NCI-H1417 (cell line): ENCODE measurements at regions not wholly inside any gene's neighbourhood (a gene's known extent, or its start where the extent isn't known, plus 50 kb on each side); places are given as distances from the start of the nearest gene placed in this dataset.
"Not testable (repeated sequence)": the region's sequence is repeated elsewhere in the genome, so short reads cannot be mapped to it uniquely, and the experiment has no call there.

ENCODE experiments used
- DNase-seq, 3 experiments: peaks; one replicate each; lab custom pipeline; 2025; lab: John Stamatoyannopoulos, UW

DNA sequence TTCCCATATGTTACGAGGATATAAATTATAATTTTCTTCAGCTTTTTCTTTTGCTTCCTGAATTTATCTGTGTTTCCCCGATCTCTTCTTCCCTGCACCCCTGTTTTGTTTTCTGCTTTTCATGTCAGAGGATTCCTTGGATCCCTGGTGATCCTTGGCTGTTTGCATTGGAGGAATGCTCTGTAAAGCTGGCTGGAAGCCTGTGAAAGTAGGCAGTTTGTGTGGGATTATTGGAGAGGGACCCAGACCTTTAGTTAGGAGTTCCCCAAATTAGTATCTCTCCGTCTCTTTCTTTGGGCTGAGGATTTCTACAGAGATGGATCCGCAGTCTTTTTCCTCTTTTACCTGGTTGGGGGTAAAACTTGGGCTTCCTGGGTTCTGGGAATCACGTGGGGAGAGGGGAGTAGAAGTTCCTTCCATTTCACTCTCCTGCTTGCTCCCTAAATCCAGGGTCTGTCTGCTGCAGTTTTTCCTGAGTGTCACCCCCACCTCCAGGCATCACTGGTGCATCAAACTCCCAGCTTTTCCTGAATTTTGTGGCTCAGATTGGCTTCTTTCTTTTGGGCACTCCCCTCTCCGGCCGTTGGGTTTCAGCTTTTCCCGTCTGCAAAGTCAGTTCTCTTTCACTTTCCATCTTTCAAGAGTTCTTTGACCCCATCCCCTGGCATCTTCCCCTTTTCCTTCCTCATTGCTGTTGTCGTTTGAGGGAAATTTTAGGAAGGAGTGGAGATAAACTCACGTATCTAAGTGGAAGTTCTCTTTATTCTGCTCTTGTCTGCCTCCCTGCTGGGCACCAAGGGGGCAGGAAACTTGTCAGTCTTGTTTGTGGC lies 79.1 kb upstream of the ALX4 start:
- DNase-seq = no peak

DNA sequence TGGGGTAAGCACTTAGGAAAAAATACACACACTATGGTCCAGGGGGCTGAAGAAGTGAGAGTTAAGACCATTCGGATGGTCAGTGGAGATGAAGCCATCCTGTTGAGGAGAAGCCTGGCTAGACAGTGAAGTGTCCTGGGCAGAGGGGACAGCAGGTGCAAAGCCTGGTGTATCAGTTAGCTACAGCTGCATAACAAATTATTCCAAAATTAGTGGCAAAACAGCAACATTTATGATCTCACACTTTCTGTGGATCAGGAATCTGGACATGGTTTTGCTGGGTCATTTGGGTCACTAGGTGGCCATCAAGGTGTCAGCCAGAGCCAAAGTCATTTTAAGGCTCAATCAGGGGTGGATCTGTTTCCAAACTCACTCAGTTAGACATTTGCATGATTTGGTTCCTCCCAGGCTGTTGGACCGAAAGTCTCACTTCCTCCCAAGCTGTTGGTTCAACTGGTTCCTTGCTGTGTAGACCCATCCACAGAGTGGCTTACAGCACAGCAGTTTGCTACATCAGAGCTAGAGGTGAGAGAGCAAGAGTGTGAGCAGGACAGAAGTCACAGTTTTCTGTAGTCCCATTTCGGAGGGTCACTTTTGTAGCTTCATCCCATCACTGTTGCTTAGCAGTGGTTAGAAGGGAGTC lies 80.1 kb upstream of the ALX4 start:
- no peak for DNase-seq

DNA sequence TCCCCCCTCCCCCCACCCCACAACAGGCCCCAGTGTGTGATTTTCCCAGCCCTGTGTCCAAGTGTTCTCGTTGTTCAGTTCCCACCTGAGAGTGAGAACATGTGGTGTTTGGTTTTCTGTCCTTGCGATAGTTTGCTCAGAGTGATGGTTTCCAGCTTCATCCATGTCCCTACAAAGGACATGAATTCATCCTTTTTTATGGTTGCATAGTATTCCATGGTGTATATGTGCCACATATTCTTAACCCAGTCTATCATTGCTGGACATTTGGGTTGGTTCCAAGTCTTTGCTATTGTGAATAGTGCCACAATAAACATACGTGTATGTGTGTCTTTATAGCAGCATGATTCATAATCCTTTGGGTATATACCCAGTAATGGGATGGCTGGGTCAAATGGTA lies 81.1 kb upstream of the ALX4 start:
- not testable (repeated sequence) for DNase-seq

DNA sequence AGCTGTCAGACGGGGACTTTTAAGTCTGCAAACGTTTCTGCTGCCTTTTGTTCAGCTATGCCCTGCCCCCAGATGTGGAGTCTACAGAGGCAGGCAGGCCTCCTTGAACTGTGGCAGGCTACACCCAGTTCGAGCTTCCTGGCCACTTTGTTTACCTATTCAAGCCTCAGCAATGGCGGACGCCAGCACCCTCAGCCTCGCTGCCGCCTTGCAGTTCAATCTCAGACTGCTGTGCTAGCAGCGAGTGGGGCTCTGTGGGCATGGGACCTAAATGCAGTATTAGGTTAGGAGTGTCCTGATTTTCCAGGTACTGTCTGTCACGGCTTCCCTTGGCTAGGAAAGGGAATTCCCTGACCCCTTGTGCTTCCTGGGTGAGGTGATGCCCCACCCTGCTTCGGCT lies 86.8 kb upstream of the ALX4 start:
- not testable (repeated sequence) for DNase-seq

DNA sequence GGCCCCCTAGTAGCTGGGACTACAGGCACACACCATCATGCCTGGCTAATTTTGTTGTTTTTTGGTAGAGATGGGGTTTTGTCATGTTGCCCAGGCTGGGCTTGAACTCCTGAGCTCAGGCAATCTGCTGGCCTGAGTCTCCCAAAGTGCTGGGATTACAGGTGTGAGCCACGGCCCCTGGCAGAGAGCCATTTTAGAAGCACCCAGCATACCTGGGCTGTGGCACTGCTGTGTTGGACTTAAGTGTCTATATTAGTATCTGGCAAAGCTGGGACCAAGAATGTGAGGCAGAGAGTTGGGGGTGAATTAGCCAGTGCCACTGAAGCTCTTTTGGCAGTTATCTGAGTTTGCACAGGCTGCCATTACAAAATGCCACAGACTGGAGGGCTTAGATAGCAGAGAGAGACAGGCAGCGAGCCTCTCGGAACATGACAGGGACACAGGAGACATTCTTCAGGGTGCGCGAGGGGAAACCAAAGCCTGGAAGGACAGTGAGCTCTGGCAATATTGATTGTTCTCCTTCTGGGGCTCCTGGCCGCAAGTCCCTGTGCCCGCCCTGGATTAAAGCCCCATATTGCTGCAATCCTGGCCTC lies 87.7 kb upstream of the ALX4 start:
- no peak for DNase-seq

DNA sequence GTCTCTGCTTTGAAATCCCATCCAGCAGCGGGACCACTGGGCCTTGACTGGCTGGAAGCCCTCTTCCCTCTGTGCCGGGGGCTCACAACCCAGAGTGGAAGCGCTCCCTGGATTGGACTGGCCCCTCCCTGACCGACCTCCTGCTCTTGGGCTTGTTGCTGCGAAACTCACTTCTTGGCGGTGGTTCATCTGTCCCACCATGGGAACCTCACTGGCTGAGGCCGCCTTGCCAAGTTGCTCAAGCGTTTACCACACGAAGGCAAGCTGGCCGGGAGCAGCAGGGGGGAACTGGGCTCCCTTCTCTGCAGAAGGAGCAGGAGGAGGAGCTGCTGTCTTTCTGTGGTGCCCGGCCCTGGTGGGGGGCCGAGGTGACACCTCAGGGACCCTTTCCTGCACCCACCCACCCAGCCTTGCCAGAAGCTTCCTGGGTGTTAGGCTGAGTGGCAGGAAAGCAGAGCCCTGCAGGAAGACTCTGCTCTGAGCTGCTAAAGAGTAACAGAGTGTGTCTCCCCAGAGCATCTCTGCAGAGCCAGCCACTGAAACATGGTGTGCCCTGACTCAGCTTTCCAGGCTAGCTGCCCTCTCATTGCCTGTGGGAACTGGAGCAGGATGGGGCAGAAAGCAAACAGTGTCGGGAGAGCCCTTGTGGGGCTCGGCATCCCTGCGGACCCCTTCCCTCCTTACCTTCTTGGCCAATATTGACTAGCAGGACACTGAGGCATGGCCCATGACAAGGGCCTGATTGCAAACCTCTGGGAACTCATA lies 88.5 kb upstream of the ALX4 start:
- DNase-seq = no peak

DNA sequence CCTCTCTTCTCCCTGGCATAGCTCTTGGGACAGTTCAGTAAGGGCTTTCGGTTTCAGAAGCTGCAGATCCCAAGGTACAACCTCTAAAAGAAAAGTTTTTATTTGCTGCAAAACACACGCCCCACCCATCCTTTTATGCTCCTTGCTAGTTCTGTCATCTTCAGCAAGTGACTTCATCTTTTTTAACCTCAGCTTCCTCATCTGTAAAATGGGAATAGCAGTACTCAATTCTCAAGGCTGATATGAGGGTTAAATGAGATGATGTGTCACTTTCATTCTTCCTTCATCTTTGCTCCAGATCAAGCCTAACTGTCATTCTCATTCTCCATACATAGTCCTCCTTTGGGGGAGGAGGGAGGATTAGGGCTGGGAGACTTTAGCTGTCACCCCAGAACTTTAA lies 90.0 kb upstream of the ALX4 start:
- DNase-seq = no peak

DNA sequence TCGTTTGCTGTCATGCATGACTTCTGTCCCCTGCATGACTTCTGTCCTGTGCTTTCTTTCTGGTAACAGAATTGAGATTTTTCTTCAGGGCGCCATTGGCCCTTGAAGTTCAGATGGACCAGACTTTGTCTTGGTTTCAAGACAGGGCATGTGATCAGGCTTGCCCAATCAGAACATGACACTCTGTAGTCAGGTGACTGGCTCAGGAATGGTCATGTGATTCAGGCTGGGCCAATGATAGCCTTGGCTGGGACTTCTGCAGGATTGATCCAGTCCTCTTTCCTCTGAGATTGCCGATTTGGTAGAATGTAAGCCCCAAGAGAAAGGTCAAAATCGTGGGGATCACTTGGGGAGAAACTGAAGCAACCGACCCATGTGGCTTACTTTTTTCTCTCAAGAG lies 90.5 kb upstream of the ALX4 start:
- DNase-seq = no peak

DNA sequence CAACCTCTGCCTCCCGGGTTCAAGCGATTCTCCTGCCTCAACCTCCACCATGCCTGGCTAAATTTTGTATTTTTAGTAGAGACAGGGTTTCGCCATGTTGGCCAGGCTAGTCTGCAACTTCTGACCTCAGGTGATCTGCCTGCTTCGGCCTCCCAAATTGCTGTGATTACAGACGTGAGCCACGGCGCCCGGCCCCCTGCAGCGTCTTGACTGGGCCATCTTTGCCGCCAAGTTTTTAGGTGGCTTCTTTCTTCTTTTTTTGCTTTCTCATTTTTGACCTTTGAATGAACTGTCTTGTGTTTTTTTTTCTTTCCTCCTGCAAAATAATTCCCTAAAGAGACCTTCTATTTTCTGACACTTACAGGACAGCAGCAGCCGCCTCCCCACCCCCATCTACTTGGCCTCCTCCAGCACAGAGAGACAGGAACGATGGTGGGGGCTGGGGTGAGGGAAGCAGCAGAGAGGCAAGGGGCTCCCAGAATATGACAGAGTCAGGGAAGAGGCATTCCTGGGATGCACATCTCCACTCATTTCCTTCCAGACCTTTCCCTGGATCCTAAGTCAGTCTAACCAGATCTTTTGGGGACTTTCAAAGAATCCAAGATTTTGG lies 92.6 kb upstream of the ALX4 start:
- no peak for DNase-seq

DNA sequence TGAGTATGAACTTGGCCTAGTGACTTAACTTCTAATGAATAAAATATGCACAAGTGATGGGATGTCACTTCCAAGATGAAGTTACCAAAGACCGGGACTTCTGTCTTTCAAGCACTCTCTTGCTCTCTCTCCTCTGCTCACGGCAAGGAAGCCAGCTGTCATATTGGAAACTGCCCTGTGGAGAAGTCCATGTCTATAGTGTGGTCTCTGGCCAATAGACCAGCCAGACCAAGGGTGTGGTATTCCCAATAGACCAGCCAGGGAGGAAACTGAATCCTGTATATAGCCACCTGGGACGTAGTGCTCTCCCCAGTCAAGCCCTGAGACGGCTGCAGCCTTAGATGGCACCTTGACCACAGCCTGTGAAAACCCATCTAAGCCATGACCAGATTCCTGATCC lies 93.2 kb upstream of the ALX4 start:
- DNase-seq = no peak

DNA sequence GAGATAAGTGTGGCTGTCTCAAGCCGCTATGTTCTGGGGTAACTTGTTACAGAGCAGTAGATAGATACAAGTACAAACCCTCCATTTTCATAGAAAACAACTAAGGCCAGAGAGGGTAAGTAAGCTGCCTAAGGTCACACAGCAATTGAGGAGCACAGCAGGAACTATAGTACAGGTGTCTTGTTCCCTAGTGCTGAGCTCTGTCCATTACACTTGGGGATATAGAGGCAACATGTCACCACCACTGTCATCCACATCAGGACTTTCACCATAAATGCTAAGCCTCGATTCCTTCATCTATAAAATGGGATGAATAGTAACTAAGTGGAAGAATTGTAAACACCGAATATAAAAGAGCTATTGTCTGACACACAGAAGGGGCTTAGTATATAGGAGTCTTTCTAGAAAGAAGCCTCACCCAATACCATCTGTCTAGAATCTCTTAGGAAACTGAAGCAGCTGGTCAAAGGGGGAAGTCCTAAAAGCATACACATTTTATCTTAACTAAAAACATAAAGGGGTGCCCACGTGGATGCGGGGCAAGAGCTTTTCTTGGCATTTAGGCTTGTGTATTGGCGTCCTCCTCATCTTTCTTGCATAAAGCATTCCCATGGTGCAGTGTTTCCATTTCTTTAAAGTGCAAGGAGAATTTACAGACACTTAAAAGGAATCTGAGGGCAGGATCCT lies 93.8 kb upstream of the ALX4 start:
- DNase-seq = no peak

DNA sequence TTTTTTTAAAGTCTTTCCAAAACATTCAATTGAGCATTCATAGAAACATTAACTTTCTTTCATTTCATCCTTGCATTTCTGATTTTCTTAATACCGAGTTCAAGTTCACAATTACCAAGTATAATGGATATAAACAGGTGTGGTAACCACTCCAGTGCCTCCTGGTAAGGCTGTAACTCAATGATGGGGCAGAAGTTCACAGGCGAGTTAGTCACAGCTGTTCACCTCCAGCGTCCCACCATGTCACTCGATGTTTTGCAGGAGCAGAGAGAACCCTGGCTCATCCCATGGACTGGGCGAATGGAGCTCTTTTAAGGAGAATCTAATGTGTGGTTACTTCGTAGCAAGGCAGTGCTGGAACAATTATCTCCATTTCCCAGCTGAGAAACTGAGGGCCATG lies 94.4 kb upstream of the ALX4 start:
- DNase-seq = no peak

DNA sequence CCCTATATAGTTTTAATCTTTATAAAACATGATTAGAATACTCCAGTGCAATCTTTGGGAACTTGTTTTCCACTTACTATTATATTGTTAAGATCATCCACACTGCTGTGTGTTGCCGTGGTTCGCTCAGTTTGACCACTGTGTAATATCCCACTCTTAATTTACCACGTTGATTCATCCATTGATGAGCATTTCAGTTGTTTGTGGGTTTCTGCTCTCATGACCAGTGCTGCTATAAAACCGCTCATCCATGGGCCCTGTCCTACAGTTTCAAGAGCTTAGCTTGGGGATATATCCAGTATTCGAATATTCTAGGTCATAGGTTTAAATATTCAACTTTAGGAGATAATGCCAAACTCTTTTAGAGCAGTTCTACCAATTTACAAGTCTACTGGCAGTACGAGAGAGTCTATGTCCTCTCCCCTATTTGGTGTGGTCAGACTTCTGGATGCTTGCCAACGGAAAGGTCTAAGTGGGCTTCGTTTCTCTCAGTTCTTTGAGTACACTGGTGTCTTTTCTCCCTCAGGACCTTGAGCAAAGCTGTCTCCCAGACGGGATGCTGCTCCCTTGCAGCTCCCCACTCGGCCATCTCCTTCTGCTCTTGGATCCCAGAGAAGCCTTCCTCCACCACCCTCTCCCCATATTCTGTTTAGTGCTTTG lies 94.9 kb upstream of the ALX4 start:
- DNase-seq = no peak

DNA sequence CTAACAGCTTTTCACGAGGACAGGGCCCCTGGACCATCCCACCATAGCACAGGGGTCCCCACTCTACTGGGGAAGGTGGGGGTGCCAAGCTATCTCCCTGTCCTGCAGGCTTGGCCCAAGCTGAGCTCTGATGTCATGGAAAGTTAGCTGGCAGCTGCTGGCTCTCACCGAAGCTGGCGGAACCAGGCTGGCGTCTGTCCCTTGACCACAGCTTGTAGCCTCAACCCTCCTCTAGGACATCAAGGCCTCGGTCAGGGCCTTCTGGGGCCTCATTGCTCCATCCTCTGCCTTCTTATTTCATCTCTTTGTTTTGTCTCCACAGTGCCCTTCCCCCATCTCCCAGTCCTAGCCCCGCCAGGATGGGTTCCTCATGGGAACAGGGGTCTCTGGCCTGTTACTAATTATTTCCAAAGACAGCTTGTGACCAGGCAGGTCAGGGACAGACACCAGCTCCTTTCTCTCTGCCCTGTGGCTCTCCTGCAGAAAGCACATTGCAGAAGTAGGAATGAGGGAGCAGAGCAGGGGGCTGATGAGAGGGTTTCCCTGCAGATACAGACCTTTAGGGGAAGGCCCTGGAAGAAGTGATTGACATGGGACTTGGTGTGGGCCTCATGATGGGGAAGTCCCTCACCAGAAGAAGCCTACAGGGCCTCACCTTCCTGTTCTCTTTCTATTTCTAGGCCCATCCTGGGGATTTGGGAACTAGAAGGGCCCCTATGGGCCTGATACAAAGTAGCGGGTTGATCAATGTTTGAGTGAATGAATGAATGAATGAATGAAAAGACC lies 97.5 kb upstream of the ALX4 start:
- no peak for DNase-seq

DNA sequence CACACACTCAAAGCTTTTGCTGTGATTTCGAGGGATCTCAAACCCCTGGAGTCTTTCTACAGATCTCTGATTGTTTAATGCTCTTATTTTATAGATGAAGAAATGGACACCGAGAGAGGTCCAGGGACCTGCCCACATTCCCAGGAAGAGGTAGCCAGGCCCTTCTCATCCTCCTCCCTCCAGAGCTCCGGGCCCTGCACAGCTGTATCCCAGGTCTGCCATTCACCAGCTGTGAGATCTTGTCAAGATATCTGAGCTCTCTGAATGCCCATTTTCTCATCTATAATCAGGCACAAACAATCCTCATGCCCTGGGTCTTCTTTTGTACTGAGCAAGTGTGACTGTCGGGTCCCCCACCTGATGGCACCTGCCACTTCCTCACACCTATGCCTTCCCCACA lies 98.2 kb upstream of the ALX4 start:
- no peak for DNase-seq

DNA sequence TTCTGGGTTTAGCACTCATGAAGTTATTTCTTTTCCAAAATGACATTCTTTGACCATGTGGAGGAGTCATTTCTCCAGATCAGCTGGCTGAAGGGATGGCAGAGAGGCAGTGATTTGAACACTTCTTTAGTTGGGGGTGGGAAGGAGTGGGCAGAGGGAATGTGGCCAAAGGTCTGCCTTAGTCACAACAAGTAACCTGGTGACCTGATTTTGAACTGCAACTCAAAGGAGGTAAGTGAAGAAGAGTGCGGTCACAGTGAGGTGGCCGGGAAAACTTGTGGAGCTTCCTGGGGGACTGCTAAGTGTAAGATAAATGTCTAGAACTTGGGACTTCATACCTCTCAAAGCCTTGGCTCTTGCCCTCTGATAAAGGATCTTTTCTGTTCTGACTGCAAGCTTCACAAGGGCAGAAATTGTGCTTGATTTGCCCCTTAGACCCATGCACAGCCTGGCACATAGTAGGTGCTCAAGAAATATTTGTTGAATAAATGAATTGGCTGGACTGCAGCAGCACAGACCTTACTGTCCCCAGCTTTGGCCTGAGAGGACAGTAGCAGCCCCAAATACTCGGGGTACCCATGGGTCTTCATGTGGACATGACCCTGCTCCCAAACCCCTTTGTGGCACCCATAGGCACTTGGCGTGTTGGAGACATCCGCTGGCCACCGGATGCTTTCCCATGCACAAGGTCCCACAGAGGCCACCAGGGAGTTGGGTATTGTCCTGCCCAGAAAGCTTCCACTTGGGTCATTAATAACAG lies 99.0 kb upstream of the ALX4 start:
- DNase-seq = no peak

DNA sequence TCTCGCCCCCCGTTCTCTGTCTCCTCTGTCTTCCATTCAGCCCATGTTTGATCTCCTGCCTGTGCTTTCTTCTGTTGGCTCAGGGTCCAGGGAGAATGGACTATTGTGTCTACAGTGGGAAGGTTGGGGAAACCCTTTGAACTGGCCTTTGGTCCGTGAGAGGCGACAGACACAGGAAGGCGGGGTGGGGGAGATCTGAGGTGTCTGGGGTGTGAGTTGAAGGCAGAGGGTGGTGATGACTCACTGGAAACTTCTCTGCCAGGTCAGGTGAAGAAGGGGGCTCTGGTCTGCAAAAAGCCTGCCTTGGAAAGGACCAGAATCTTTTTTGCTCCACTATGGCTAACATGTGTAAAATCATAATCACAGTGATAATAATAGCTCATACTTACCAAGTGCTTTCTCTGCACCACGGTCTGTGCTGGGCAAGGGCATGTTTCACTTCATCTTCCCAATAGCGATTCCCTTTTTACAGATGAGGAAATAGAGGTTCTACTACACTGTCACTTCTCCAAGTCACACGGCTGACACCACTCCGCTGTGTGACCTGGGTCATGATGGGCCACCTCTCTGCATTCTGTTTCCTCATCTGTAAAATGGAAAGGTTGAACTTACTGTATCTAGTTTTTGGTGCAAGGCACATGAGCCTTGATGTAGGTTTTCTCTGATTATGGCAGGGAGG lies 99.8 kb upstream of the ALX4 start:
- no peak for DNase-seq

DNA sequence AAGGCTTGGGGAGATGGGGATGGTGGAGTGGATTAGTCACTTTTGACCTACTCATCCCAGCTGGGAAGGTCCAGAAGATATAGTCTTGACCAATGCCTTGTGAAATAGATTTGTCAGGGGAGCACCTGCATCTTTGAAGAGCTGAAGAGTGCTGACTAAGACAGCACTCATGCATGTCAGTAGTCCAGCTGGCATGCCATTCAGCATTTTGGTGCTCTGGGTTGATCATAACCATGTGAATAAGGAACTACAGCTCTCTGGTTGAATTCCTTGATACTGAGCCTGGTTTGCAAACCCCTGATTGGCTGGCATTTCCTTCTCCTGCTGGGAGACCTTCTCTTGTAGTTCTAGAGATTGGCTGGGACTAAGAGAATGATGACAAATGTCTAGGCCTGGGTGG lies 106.8 kb upstream of the ALX4 start:
- DNase-seq = no peak
